NB4 (cell line): ENCODE measurements at regions not wholly inside any gene's neighbourhood (a gene's known extent, or its start where the extent isn't known, plus 50 kb on each side); places are given as distances from the start of the nearest gene placed in this dataset.
A peak's percentile ranks its signal among the peaks of the same experiment; 100 is the strongest.

Source experiments
- CTCF ChIP-seq: IDR thresholded peaks from one replicate; pipeline ENCODE4 v1.5.1; 2012; ENCODE audit warnings: low read depth, low read length
- POLR2A ChIP-seq: IDR thresholded peaks from 2 replicates; pipeline ENCODE4 v1.6.1; 2011; ENCODE audit warnings: mild to moderate bottlenecking; ENCODE audit not compliant: insufficient read length; ENCODE audit errors: extremely low read depth

- peak; percentile 13 for TF ChIP-seq CTCF
- TF ChIP-seq POLR2A, result no peak
Observed at GRCh38 chr20:41746635-41747034, 128.5 kb upstream of the CHD6 start.
